ENCODE measurements at regions not wholly inside any gene's neighbourhood (a gene's known extent, or its start where the extent isn't known, plus 50 kb on each side); places are given as distances from the start of the nearest gene placed in this dataset.

DNA sequence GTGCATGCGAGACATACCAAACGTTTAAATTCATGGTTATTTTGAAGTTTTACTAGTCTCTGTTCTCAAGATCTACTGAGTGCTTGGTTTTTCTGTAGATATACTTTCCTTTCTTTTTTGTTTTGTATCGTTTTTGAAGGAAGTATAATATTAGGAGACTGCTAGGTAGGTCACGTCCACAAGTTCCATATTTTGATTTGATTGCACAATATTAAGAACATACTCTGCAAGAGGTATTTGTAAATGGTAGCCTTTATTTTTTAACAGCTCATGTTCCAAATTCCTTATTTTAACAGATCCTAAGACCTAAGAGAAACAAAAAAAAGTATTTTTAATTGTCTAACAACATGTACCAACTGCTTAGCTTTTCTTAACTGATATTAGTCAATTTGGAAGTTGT lies 156.7 kb downstream of the SERPINI1 start:
- H2AFZ ChIP-seq (ENCODE audit: control insufficient read depth, low read length) = no peak overlapping the region
- H3K27me3 ChIP-seq (ENCODE audit: control insufficient read depth, extremely low read depth, insufficient read depth, low read length) = no peaks in the 10 kb centered on the region
- no peaks in the 10 kb centered on the region for H3K36me3 ChIP-seq (ENCODE audit: control insufficient read depth in 2 of 2, extremely low read depth in 1 of 2, insufficient read depth in 2 of 2, low read length in 2 of 2)
- H3K9me1 ChIP-seq (ENCODE audit: control insufficient read depth, extremely low read depth, insufficient read depth, low read length) = no peaks in the 10 kb centered on the region
- no peak overlapping the region for H3K4me3 ChIP-seq (ENCODE audit: control insufficient read depth in 2 of 3, extremely low read depth in 1 of 3, insufficient read depth in 2 of 3, low read depth in 1 of 3, low read length in 3 of 3)
- no peaks in the 10 kb centered on the region for H3K79me2 ChIP-seq (ENCODE audit: control insufficient read depth, insufficient read depth, low read length)
- DNase-seq (ENCODE audit: low read depth, low spot score) = no peak
- TF ChIP-seq, protein P1, sequence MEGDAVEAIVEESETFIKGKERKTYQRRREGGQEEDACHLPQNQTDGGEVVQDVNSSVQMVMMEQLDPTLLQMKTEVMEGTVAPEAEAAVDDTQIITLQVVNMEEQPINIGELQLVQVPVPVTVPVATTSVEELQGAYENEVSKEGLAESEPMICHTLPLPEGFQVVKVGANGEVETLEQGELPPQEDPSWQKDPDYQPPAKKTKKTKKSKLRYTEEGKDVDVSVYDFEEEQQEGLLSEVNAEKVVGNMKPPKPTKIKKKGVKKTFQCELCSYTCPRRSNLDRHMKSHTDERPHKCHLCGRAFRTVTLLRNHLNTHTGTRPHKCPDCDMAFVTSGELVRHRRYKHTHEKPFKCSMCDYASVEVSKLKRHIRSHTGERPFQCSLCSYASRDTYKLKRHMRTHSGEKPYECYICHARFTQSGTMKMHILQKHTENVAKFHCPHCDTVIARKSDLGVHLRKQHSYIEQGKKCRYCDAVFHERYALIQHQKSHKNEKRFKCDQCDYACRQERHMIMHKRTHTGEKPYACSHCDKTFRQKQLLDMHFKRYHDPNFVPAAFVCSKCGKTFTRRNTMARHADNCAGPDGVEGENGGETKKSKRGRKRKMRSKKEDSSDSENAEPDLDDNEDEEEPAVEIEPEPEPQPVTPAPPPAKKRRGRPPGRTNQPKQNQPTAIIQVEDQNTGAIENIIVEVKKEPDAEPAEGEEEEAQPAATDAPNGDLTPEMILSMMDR (optimal IDR thresholded peaks at IDR 0.05 in 1 of 3, IDR thresholded peaks at IDR 0.05 in 1 of 3, conservative IDR thresholded peaks at IDR 0.05 in 1 of 3; ENCODE audit: extremely low read depth in 1 of 3, insufficient read depth in 2 of 3, low read length in 3 of 3) = no peak
- no peak for TF ChIP-seq EZH2 (IDR thresholded peaks at IDR 0.05; ENCODE audit: low read length)
- no peaks in the 10 kb centered on the region for H3K4me1 ChIP-seq (ENCODE audit: control insufficient read depth, extremely low read depth, insufficient read depth, low read length)
- H3K4me2 ChIP-seq (ENCODE audit: control insufficient read depth, extremely low read depth, insufficient read depth, low read depth, low read length) = no peak overlapping the region
- no peaks in the 10 kb centered on the region for H4K20me1 ChIP-seq (ENCODE audit: control insufficient read depth, extremely low read depth, insufficient read depth, low read length)
- H3K27ac ChIP-seq (ENCODE audit: control insufficient read depth, insufficient read depth, low read length) = no peak overlapping the region
- H3K9ac ChIP-seq (ENCODE audit: control insufficient read depth, extremely low read depth, insufficient read depth, low read length) = no peak overlapping the region
- H3K9me3 ChIP-seq (ENCODE audit: control insufficient read depth, low read depth, low read length) = no peaks in the 10 kb centered on the region
- dilution Hi-C loops (cut with MboI; ENCODE audit: extremely low pct_ligation_motif_present, low sequenced_read_pairs) = no loop called here
- no peak for FAIRE-seq

DNA sequence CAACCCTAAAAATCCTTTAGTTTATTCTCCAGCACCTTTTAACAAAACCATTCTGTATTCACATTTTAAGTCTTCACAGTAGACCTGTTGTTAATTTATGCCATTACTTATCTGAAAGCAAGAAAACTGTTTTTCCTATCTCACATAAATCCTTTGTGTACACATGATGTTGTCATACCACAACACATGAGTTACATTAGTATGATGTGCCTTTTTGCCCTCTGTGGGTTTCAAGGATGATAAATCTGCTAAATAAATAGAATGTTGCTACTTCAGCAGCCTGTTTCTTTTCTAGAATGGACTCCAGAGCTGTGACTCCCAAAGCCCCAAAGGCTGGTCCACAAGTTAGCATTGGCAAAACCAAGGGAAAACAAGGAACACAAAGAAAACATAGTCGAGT lies 151.6 kb downstream of the SERPINI1 start:
- no peaks in the 10 kb centered on the region for H3K79me2 ChIP-seq (ENCODE audit: control insufficient read depth, insufficient read depth, low read length)
- H3K27ac ChIP-seq (ENCODE audit: control insufficient read depth, insufficient read depth, low read length) = no peak overlapping the region
- no peak overlapping the region for H3K4me3 ChIP-seq (ENCODE audit: control insufficient read depth in 2 of 3, extremely low read depth in 1 of 3, insufficient read depth in 2 of 3, low read depth in 1 of 3, low read length in 3 of 3)
- TF ChIP-seq EZH2 (IDR thresholded peaks at IDR 0.05; ENCODE audit: low read length) = no peak
- TF ChIP-seq, protein P1 (optimal IDR thresholded peaks at IDR 0.05 in 1 of 3, IDR thresholded peaks at IDR 0.05 in 1 of 3, conservative IDR thresholded peaks at IDR 0.05 in 1 of 3; ENCODE audit: extremely low read depth in 1 of 3, insufficient read depth in 2 of 3, low read length in 3 of 3) = no peak
- H4K20me1 ChIP-seq (ENCODE audit: control insufficient read depth, extremely low read depth, insufficient read depth, low read length) = no peaks in the 10 kb centered on the region
- H3K4me1 ChIP-seq (ENCODE audit: control insufficient read depth, extremely low read depth, insufficient read depth, low read length) = no peaks in the 10 kb centered on the region
- no peak overlapping the region for H2AFZ ChIP-seq (ENCODE audit: control insufficient read depth, low read length)
- no peaks in the 10 kb centered on the region for H3K9me1 ChIP-seq (ENCODE audit: control insufficient read depth, extremely low read depth, insufficient read depth, low read length)
- H3K36me3 ChIP-seq (ENCODE audit: control insufficient read depth in 2 of 2, extremely low read depth in 1 of 2, insufficient read depth in 2 of 2, low read length in 2 of 2) = no peaks in the 10 kb centered on the region
- dilution Hi-C loops (cut with MboI; ENCODE audit: extremely low pct_ligation_motif_present, low sequenced_read_pairs) = no loop called here
- no peak overlapping the region for H3K4me2 ChIP-seq (ENCODE audit: control insufficient read depth, extremely low read depth, insufficient read depth, low read depth, low read length)
- no peaks in the 10 kb centered on the region for H3K9me3 ChIP-seq (ENCODE audit: control insufficient read depth, low read depth, low read length)
- no peak for FAIRE-seq
- H3K27me3 ChIP-seq (ENCODE audit: control insufficient read depth, extremely low read depth, insufficient read depth, low read length) = no peaks in the 10 kb centered on the region
- DNase-seq (ENCODE audit: low read depth, low spot score) = no peak
- no peak overlapping the region for H3K9ac ChIP-seq (ENCODE audit: control insufficient read depth, extremely low read depth, insufficient read depth, low read length)
